Activated naive CD8-positive, alpha-beta T cell treated with anti-CD3 and anti-CD28 coated beads for 36 hours (primary cell): ENCODE measurements at regions not wholly inside any gene's neighbourhood (a gene's known extent, or its start where the extent isn't known, plus 50 kb on each side); places are given as distances from the start of the nearest gene placed in this dataset.

Source experiments
- DNase-seq: peaks from one replicate; pipeline ENCODE4 v3.0.0; 2021
- H3K27ac Mint-ChIP-seq: one replicate; pipeline ENCODE4 v1.8.0; 2022; ENCODE audit warnings: mild to moderate bottlenecking, moderate library complexity, mixed read lengths
- H3K27me3 Mint-ChIP-seq: one replicate; pipeline ENCODE4 v1.8.0; 2022; ENCODE audit warnings: mild to moderate bottlenecking, mixed read lengths
- H3K36me3 Mint-ChIP-seq: one replicate; pipeline ENCODE4 v1.8.0; 2021; ENCODE audit warnings: mild to moderate bottlenecking, mixed read lengths
- H3K4me1 Mint-ChIP-seq: one replicate; pipeline ENCODE4 v1.8.0; 2021; ENCODE audit warnings: mixed read lengths
- H3K4me3 Mint-ChIP-seq: one replicate; pipeline ENCODE4 v1.8.0; 2022; ENCODE audit warnings: mild to moderate bottlenecking, moderate library complexity, mixed read lengths
- H3K9me3 Mint-ChIP-seq: one replicate; pipeline ENCODE4 v1.8.0; 2022; ENCODE audit warnings: mixed read lengths

GRCh38 chr10:121194696-121195523 is 343.7 kb downstream of the WDR11 start:
- Mint-ChIP-seq H3K27me3 (no peaks in the 10 kb centered on the region), H3K4me1 (no peaks in the 10 kb centered on the region), H3K36me3 (no peaks in the 10 kb centered on the region), H3K9me3 (peaks cover 2% of the 10 kb centered on the region), H3K27ac (no peak overlapping the region), H3K4me3 (no peak overlapping the region)
- no peak for DNase-seq

DNA sequence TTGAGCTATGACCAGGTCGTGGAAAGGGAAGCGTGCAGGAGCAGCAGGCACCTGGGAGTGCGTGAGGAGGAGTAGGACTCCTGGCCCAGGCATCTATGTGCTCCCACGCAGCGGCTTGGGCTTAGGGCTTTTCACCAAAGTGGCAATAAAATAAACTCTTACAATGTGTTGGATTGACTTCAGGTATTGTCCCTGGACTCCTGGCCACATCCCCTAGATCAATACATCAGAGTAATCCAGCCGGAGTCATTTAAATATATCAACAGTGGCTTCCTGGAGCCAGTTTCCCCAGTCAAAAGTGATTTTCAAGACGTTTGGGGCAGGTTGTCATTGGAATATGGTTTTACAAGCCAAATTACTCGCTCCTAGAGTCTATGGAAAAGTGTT is 344.4 kb downstream of the WDR11 start:
- no peaks in the 10 kb centered on the region for H3K36me3 Mint-ChIP-seq
- no peak for DNase-seq

DNA sequence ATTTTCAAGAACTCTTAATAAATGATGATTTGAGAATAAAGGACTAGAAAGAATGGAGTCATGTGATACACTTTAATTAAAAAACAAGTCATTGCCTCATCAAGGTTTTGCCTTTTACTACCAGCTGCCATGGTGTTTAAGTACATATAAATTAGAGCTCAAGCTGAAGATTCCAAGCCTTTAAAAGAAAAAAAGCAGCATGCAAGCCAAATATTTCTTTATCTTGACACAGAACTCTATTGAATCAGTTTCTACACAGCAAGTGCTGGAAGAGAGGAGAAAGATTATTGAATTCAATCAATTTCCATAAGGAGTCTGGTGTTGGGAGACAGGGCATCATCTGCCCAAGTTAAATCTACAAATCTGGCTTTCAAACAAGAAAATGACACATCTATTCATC is 347.9 kb downstream of the WDR11 start:
- Mint-ChIP-seq H3K4me1 (no peaks in the 10 kb centered on the region), H3K4me3 (no peak overlapping the region), H3K27me3 (no peaks in the 10 kb centered on the region), H3K27ac (no peak overlapping the region), H3K9me3 (no peaks in the 10 kb centered on the region), H3K36me3 (no peaks in the 10 kb centered on the region)
- DNase-seq, result no peak

More for the DNA sequence above, 344.4 kb downstream of the WDR11 start:
- H3K4me3 Mint-ChIP-seq, result no peak overlapping the region
- H3K27ac Mint-ChIP-seq, result no peak overlapping the region
- H3K27me3 Mint-ChIP-seq, result no peaks in the 10 kb centered on the region
- H3K9me3 Mint-ChIP-seq, result peaks cover 2% of the 10 kb centered on the region
- no peaks in the 10 kb centered on the region for H3K4me1 Mint-ChIP-seq

- Mint-ChIP-seq H3K4me1 (no peaks in the 10 kb centered on the region), H3K27ac (no peak overlapping the region)
These were observed 354.5 kb downstream of the WDR11 start for GRCh38 chr10:121205625-121206024.

DNA sequence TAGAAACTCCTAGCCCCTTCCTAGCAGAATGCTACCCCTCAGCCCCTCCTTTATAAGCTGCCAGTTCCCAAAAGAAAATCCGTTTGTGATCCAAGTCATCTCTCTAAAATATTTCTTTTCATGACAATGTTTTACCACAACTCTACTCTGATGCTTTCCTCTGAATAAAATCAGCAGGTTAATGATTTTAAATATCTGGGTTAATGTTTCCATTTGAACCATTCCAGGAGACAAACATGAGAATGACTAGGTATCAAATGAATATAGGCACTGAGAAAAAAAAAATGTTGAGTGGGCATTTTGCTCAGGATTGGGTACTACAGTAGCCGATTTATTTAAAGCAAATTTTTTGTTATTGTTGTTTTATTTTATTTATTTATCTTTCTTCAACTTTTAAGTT is 360.3 kb downstream of the WDR11 start:
- H3K4me1 Mint-ChIP-seq, result no peaks in the 10 kb centered on the region
- H3K36me3 Mint-ChIP-seq, result no peaks in the 10 kb centered on the region
- H3K27ac Mint-ChIP-seq, result no peak overlapping the region
- no peak for DNase-seq
- peaks cover 4% of the 10 kb centered on the region for H3K27me3 Mint-ChIP-seq
- H3K9me3 Mint-ChIP-seq, result no peaks in the 10 kb centered on the region
- no peak overlapping the region for H3K4me3 Mint-ChIP-seq

More at GRCh38 chr10:121205625-121206024, 354.5 kb downstream of the WDR11 start:
- Mint-ChIP-seq H3K36me3 (no peaks in the 10 kb centered on the region), H3K4me3 (no peak overlapping the region), H3K9me3 (no peaks in the 10 kb centered on the region), H3K27me3 (peaks cover 4% of the 10 kb centered on the region)
- no peak for DNase-seq

DNA sequence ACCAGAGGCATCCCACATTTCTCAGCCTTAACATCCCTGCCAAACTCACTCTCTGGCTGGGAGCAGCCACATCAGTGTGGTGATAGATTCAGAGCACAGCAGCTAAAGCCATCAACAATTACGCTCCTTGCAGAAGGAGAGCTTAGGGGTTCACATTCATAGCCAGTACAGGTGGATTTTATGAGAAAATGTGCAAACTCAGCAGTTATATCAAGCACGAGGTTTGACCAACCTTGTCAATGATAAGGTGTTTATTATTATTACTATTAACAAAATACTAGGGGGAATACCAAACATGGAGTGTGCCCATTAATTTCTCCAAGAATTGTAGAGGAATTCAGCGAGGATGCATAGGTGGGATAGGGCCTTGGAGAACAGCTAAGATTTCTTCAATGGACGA is 362.3 kb downstream of the WDR11 start:
- Mint-ChIP-seq H3K4me3 (no peak overlapping the region), H3K36me3 (no peaks in the 10 kb centered on the region), H3K27ac (no peak overlapping the region), H3K4me1 (no peaks in the 10 kb centered on the region), H3K27me3 (no peaks in the 10 kb centered on the region), H3K9me3 (no peaks in the 10 kb centered on the region)
- no peak for DNase-seq

DNA sequence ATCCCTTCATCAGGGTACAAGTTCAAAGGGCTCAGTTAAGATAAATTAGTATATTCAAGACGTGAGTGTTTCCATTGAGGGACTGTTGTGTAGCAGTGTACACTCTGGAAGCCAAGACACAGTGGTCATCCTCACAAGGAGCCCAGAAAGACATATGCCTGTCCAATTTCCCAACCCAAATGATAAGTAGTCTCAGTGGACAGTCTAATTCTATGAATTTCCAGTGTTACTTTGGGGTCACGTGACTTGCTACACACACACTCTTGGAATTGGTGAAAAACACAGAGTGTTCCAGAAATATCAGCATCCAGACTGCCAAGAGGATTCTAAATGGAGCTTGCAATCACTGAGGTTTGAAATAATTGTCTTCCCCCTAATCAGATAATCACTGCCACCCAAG is 365.1 kb downstream of the WDR11 start:
- Mint-ChIP-seq H3K27ac (no peak overlapping the region), H3K36me3 (no peaks in the 10 kb centered on the region), H3K27me3 (no peaks in the 10 kb centered on the region), H3K4me1 (no peaks in the 10 kb centered on the region), H3K9me3 (no peaks in the 10 kb centered on the region), H3K4me3 (no peak overlapping the region)
- DNase-seq, result no peak

DNA sequence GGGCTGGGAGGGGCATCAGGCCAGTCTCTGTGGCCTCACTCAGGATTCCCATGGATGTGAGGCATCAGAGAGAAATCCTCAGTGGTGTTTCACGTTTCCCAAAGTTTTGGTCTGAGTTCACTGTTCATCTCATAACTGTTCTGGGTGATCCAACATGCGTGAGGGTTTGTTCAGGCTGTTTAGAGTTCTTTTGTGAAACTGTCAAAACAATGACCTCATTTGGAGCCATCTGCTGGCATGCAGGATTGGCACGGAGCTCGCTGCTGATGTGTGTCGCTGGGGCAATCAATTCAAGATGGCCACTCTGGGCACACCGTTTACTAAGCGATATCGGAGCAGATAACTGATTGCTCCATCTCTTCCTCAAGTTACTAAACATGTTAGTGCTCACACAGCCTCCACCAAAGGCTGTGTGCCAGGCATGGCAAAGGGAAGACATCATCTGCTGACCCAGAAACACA is 365.6 kb downstream of the WDR11 start:
- Mint-ChIP-seq H3K9me3 (no peaks in the 10 kb centered on the region), H3K27ac (no peak overlapping the region), H3K36me3 (no peaks in the 10 kb centered on the region), H3K4me1 (no peaks in the 10 kb centered on the region), H3K4me3 (no peak overlapping the region), H3K27me3 (no peaks in the 10 kb centered on the region)
- no peak for DNase-seq

DNA sequence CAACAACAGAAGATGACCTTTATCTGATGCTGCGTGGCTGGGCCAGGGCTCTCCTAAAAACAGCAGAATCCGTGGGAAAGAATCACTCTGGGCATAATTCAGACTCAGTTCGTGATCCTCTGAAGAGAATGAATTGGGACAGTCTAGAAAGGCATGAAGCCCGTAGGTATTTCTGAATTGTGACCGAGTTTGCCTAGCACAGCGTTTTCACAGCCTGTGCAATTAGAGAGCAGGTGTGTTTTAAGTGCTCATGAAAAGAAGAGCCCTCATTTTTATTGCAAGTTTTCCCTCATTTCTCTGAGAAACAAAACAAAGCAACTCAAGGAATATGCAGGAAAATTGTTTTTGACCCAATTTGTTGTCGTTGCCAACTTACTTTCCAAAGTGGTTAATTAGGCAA is 366.2 kb downstream of the WDR11 start:
- H3K27ac Mint-ChIP-seq, result no peak overlapping the region
- no peaks in the 10 kb centered on the region for H3K4me1 Mint-ChIP-seq
- H3K36me3 Mint-ChIP-seq, result no peaks in the 10 kb centered on the region
- no peaks in the 10 kb centered on the region for H3K27me3 Mint-ChIP-seq
- no peak for DNase-seq
- no peaks in the 10 kb centered on the region for H3K9me3 Mint-ChIP-seq
- no peak overlapping the region for H3K4me3 Mint-ChIP-seq

- Mint-ChIP-seq H3K27ac (no peak overlapping the region), H3K9me3 (peaks cover 1% of the 10 kb centered on the region), H3K4me1 (no peaks in the 10 kb centered on the region), H3K36me3 (no peaks in the 10 kb centered on the region), H3K27me3 (no peaks in the 10 kb centered on the region), H3K4me3 (no peak overlapping the region)
- no peak for DNase-seq
These were observed 369.9 kb downstream of the WDR11 start for GRCh38 chr10:121221072-121221471.

GRCh38 chr10:121221991-121222390 is 370.8 kb downstream of the WDR11 start:
- H3K27me3 Mint-ChIP-seq, result no peaks in the 10 kb centered on the region
- no peaks in the 10 kb centered on the region for H3K4me1 Mint-ChIP-seq
- H3K4me3 Mint-ChIP-seq, result no peak overlapping the region
- H3K36me3 Mint-ChIP-seq, result no peaks in the 10 kb centered on the region
- no peak overlapping the region for H3K27ac Mint-ChIP-seq
- peaks cover 1% of the 10 kb centered on the region for H3K9me3 Mint-ChIP-seq
- no peak for DNase-seq

DNA sequence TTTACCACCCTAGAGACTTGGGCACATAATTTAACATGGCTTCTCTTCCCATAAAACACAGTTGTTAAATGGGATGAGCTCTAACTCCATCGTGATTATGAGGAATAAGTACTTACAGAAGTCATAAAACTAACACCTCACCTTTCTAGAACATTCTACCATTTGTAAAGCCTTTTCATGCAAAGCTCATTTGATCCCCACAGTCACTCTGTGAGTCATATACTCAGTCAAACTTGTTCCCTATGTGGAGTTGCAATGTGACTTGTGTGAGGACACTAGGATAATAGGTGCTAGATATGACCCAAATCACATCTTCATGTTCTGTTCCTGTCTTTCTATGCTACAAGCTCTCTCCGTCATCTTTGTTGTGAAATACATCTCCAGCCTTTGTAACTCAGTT is 371.7 kb downstream of the WDR11 start:
- H3K4me3 Mint-ChIP-seq, result no peak overlapping the region
- no peak for DNase-seq
- no peaks in the 10 kb centered on the region for H3K36me3 Mint-ChIP-seq
- peaks cover 1% of the 10 kb centered on the region for H3K9me3 Mint-ChIP-seq
- no peaks in the 10 kb centered on the region for H3K27me3 Mint-ChIP-seq
- no peak overlapping the region for H3K27ac Mint-ChIP-seq
- H3K4me1 Mint-ChIP-seq, result no peaks in the 10 kb centered on the region

DNA sequence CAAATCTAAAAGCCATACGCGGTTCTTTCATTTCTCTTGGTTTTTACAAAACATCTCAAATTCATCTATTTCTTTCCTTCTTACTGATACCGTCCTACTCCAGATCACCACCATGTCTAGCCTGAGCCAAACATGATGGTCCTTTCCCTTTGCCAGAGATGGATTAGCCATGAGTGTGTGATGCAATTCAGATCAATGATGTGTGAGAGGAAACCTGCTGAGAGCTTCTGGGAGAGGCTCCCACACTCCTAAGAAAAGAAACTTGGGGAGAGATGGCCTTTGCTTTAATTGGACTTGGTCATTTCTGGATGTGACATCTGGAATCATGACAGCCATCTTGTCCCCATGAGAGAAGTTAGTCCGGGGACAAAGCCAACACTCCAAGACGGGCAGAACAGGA is 367.2 kb downstream of the FGFR2 start:
- H3K27ac Mint-ChIP-seq, result no peak overlapping the region
- no peak overlapping the region for H3K4me3 Mint-ChIP-seq
- H3K9me3 Mint-ChIP-seq, result peaks cover 9% of the 10 kb centered on the region
- no peak for DNase-seq
- H3K27me3 Mint-ChIP-seq, result no peaks in the 10 kb centered on the region
- no peaks in the 10 kb centered on the region for H3K36me3 Mint-ChIP-seq
- H3K4me1 Mint-ChIP-seq, result no peaks in the 10 kb centered on the region

DNA sequence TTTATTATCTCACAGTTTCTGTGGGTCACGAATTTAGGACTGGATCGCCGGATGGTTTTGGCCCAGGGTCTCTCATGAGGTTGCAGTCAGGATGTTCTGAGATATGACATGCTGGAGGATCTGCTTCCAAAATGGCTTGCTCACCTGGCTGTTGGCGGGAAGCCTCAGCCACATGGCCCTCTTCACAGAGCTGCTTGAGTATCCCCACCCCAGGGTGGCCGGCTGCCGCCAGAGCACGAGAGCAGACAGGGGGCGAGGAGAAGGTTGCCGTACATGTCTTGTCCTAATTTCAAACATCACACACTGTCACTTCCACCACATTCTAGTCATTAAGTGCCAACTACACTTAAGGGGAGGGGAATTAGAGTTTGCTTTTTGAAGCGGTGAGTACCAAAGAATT is 365.8 kb downstream of the FGFR2 start:
- H3K9me3 Mint-ChIP-seq, result peaks cover 13% of the 10 kb centered on the region
- H3K27ac Mint-ChIP-seq, result no peak overlapping the region
- H3K4me1 Mint-ChIP-seq, result no peaks in the 10 kb centered on the region
- no peak overlapping the region for H3K4me3 Mint-ChIP-seq
- no peak for DNase-seq
- H3K27me3 Mint-ChIP-seq, result no peaks in the 10 kb centered on the region
- H3K36me3 Mint-ChIP-seq, result no peaks in the 10 kb centered on the region

- no peaks in the 10 kb centered on the region for H3K27me3 Mint-ChIP-seq
- no peak overlapping the region for H3K4me3 Mint-ChIP-seq
- DNase-seq, result no peak
- H3K9me3 Mint-ChIP-seq, result peaks cover 15% of the 10 kb centered on the region
- H3K27ac Mint-ChIP-seq, result no peak overlapping the region
- H3K36me3 Mint-ChIP-seq, result no peaks in the 10 kb centered on the region
- H3K4me1 Mint-ChIP-seq, result no peaks in the 10 kb centered on the region
These were observed 362.6 kb downstream of the FGFR2 start for GRCh38 chr10:121235692-121236091.

- DNase-seq, result no peak
- Mint-ChIP-seq H3K27ac (no peak overlapping the region), H3K4me3 (no peak overlapping the region), H3K36me3 (no peaks in the 10 kb centered on the region), H3K4me1 (no peaks in the 10 kb centered on the region), H3K9me3 (peaks cover 15% of the 10 kb centered on the region), H3K27me3 (no peaks in the 10 kb centered on the region)
These were observed 361.6 kb downstream of the FGFR2 start for GRCh38 chr10:121236621-121237020.
